GM21390 (cell line): ENCODE measurements at regions not wholly inside any gene's neighbourhood (a gene's known extent, or its start where the extent isn't known, plus 50 kb on each side); places are given as distances from the start of the nearest gene placed in this dataset.
A peak's percentile ranks its signal among the peaks of the same experiment; 100 is the strongest.
"Not testable (repeated sequence)": the region's sequence is repeated elsewhere in the genome, so short reads cannot be mapped to it uniquely, and the experiment has no call there.

ENCODE experiments used
- ATAC-seq: cut with Tn5 transposase; IDR thresholded peaks from one replicate; pipeline ENCODE4 v1.9.1; 2021; ENCODE audit not compliant: unreplicated experiment

DNA sequence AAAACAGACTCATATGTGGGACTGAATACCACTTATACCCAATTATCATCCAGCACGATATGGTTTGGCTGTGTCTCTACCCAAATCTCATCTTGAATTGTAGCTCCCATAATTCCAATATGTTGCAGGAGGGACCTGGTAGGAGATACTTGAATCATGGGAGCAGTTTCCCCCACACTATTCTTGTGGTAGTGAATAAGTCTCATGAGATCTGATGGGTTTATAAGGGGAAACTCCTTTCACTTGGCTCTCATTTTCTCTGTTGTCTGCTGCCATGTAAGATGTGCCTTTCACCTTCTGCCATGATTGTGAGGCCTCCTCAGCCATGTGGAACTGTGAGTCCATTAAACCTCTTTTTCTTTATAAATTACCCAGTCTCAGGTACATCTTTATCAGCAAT, 91.9 kb upstream of the FNDC3A start:
- ATAC-seq: not testable (repeated sequence)

DNA sequence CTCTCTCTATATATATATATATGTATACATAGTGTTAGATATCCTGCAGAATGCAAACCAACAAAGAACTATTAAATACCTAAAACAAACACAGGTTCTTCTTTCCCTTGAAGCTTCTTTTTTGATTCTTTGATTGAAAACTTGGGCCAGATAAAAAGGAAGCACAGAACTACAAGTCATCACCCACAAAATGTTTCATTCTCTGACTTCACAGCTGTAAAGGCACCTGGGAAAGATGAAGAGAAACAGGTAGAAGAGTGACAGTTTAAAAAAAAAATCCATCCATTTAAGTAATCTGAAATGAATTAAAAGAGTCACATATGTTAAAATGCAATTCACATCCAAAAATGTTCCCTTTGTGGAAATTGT, 90.7 kb upstream of the FNDC3A start:
- no peak for ATAC-seq

DNA sequence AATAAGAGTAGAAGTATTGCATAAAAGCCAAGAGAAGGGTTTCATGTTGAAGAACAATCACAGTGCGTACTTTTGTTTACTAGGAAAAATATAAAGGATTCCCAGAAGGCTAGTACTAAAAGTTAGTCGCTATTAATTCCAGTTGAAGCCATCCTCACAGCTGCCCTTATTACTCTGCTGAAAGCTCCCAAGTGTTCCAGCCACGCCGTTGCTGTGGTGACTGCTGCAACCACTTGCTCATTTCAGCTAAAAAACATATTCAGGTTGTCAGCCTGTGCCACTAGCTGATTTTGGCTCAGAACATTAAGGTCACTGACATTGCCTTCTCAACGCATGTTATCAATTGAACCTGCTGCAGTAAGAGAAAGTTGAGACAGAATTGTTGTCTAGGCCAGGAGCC, 87.1 kb upstream of the FNDC3A start:
- no peak for ATAC-seq

DNA sequence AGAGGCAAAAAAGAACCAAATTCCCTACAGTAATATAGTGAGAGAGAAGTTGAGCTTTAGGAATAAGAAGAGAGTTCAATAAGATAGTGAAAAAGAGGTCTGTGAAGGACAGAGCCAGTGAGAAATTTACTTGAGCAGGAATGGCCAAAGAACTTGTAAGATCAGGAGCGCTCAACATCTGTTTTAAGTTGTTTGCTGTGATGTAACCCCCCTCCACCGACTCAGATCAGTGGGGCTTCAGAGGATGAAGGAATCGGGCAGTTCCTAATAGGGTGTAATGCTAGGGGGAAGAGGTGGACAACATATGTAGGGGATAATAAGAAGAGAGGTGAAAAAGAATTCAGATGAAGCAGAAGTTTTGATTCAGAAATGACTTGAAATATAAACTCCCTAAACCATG, 85.3 kb upstream of the FNDC3A start:
- no peak for ATAC-seq

DNA sequence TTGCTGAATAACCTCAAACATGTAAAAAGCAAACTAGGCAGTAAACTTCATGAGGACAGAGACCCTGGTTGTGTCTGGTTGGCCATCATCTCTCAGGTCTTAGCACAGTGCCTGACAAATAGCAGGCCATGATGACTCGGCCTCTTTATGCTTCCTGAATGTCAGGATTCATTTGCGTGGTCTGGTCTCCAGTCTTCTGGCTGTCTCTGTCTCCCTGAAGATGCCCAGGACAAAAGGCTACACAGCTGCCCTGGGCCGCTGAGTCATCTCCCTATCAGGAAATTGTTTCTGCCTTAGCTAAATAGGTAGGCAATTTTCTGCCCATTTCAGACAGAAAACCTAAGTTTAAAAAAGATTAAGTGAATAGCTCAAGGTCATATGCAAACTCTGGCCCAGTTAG, 84.1 kb upstream of the FNDC3A start:
- ATAC-seq: no peak

DNA sequence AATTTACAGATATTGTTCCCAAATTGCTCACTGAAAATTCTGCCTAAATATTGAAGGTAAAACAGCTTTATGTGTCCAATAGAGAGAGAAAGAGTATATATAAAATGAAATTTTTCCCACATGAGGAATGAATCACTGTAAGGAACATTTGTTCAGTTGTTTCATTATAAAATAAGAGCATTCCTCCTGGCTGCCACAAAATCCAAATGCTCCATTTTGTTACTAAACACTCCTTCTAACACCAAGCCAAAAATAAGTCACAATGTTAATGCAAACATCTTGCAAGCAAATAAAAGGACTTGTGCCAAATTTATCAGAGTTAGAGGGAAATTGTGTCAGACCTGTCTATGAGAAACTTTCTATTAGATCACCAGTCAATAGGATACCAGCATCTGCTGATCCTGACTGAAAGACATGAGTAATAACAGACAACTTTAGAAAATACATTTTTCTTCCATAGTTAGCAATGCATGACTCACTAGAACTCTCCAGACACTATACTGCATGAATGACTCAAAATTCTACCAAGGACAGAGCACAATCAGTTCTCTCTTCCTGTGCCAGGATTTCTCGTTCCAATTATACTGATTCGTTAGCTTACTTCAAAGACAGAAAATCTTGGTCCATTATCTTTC, 83.5 kb upstream of the FNDC3A start:
- peak; percentile 94 for ATAC-seq

DNA sequence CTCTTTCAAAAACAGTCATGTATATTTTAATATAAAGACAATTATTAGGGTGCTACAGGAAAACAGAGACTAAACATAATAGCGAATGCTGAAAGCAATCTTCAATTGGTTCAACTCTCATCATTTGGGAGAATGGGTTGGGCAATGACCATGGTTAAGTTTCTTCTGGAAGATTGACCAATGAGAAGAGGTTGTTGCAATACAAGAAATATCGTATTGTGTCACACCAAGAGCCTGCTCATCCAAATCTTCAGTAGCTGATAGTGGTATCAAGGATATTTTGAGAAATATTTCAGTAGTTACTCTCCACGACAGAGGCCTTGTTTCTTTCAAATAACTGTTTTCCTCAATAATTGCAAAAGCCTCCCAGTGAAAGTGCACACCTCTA, 83.0 kb upstream of the FNDC3A start:
- no peak for ATAC-seq

DNA sequence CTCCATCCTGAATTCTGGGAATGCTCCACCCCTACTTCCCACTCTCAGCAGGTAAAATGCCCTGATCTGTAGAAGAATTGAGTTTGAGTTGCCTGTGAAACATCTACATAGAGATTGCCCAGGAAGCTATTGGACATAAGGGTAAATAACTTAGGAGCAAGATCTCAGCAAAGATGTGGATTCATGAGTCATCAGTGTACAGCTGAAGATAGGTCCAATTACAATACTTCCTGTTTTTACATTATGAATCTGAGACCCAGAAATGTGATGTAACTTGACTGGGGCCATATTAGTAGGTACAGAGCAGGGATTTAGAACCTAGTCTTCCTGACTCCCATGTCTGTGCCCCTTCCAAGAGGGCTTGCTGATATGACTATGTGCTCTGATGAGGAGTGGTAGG, 79.4 kb upstream of the FNDC3A start:
- no peak for ATAC-seq

DNA sequence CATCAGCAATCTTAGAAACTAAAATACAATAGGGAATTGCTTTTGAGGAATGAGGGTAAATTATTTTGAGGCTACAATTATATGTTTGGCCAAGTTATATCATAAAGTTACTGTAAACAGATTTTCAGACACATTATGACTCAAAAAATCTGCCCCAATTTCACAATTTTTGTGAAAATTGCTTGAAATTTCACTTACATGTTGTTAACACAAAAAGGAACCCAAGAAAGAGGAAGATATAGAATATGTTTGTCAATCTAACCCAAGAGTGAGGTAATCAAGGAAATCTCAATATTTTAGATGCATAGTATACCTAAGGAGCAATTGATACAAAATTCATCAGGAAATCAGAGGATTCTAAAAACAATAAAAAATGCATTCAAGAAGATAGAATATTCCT, 73.9 kb upstream of the FNDC3A start:
- no peak for ATAC-seq

DNA sequence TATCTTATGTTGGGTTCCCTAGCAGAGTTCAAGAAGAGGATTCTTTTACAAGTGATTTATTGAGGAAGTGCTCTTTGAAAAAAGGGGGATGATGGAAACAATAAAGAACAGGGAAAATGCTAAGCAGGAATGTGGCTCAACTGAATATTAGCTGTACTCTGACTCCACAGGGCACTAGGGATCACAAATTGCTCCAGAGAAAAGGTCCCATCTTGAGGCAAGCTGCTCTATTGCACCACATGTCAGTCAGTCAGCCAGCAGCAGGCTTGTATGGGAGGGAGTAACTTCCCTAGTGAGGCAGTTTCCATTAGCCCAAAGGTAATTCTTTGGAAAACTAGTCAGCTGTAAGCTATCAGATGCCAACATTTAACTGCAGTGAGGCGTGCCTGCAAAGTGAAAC, 73.3 kb upstream of the FNDC3A start:
- ATAC-seq: no peak

DNA sequence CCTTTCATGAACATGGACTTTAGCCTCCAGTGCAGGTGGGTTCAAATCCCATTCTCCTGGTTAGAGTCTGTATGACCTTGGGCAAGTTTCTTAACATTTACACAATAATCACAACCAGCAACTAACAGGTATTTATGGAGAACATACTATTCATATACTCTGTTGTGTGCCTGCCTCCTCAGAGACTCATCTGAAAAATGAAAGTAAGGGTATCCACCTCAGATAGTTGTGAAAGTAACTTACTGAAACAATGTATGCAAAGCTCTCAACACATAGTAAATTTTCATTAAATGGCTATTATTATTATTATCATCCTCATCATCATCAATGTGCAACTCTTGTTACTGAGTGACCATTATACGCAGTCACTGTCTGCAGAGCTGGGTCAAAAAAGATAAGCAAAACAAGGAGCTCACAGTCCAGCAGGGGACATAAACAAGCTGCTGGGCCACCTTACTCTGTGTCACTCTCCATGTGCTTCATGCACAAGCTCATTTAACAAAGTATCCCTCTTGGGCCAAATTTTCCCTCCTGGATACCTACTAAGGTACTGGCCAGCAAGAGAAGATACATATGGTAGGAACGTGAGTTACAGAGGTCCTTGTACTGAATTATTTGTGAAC, 70.9 kb upstream of the FNDC3A start:
- ATAC-seq: no peak

DNA sequence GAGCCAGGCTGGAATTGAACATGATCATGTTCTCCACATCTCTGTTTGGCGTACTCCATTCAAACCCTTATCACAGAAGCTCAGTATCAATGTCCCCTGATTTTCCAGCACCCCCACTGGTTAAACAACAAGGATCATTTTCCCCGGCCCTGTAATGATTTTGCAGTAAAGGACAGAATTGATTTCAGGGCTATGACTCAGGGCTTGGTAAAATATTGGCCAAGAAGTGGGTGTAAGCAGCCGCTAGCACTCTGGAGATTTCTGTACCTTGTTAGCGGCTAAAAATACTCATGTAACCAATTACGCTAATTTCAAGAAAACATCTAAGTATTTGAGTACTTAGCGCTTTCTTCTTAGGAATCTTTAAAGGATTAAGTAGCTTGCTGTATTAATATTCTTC, 69.5 kb upstream of the FNDC3A start:
- ATAC-seq: no peak

DNA sequence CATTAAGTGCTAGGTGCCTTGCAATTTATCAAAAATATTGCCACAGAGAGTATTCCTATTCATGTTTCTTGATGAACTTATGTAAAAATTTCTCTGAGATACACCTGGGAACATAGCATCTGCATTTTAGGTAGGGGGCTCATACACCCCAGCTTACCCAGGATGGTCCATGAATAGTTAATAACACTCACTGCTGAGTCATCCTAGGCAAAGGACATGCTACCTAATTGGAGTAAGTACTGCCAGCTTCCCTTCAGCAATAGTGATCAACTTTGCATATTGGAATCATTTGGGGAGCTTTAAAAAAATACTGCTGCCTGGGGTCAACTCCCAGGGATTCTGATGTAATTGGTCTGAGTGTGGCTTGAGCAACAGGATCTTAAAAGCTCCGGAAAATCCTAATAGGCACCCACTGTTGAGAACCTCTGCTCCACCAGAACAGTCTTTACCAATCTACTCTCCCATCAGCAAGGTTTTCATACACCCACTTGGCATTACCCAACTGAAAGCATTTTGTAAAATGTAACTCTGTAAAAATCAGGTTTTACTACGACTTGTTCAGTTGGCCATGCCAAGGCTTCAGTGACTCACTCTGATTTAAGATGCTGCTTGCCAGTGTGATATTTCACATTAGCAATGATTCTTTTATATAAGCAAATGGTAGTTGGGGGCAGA, 67.2 kb upstream of the FNDC3A start:
- no peak for ATAC-seq

DNA sequence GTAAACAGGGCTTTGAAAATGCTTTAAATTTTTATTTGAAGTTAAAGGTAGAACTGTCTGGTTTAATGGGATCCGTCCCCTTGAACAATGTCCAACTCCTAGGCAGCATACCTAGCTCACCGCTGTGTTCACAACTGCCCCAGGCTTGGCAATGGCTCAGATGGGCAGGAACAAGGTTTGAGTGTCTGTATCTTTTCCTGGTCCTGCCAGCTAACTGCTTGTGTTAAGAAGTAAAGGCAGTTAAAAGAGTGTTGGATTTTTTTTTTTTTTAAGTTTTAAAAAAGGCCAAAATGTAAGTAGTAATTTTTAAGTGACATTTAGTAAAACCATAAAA, 66.7 kb upstream of the FNDC3A start:
- ATAC-seq: no peak

DNA sequence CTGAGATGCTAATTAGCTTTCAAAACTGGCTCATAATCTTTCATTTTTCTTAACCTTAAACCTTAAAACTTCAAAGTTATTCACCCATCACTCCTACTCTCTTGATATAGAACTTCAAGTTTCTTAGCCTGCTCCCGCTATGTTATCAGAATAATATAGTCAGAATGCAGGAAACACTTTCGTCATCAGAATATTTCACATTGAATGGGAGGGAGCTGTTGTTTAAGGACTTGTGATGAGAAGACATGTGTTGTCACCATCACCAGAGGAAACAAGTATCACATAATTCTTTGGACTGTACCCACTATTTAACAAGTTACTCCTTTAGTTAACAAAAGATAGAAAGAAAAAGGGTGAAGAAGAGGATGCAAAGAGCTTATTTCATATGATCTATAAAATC, 65.0 kb upstream of the FNDC3A start:
- ATAC-seq: no peak

DNA sequence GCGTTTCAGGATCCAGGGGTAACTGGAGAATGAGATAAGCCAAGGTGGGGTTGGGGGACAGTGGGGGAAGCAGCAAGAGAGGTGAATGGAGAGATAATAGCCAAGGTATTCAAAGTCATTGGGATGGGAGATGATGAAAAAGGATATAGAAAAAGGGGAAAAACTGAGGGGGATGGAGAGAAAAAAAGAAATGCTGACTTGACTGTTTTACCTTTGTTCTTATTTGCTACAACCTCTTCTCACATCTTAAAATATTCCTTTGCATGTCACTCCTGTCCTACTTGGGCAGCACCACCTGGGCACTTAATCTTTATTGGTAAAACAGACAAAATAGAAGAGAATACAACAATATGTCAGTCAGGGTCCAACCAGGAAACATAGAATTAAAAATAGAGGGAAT, 56.0 kb upstream of the FNDC3A start:
- no peak for ATAC-seq

DNA sequence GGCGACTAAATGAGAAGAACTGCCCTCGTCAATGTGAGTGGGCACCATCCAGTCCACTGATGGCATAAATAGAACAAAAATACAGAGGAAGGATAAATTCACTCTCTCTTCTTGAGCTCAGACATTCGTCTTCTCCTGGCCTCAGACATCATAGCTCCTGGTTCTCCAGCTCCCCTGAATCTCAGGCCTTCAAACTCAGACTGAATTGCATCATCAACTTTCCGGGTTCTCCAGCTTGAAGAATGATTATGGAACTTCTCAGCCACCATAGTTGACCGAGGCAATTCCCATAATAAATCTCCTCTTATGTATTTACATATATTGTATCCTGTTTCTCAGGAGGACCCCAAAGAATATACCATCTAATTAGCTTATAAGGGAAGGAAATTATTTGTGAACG, 55.0 kb upstream of the FNDC3A start:
- ATAC-seq: no peak

DNA sequence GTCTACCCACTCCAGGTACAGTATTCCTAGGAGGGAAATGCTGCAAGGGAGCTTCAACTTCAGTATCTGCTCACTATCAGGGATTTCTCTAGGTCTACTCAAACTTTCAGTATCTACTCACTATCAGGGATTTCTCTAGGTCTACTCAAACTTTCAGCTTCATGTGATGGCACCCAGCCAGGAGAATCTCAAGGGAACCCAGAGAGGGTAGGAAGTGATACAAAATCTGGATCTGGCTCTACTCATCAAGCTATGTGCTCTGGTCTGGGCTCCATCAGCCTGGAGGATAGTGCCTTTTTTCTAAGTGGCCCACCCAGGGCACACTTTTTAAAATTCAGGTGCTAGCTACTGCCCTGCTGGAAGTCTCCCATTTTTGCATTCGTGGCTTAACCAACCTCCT, 52.3 kb upstream of the FNDC3A start:
- no peak for ATAC-seq

DNA sequence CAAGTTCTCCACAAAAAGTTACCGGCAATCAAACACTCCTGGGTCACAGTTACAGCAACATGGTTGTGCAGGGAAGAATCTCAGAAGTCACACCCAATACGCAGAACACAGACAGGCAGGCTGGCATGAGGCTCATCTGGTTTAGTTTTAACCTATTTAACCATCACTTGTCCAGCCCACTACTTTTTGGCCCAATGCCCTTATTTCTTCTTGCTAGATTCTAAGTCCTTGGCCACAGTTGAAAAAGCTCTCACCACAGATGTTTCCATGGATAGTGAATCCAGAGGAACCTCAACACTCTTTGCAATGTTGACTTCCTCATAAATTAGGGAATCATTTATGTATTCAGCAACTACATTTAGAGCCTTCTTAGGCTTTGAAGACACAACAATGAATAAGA, 50.7 kb upstream of the FNDC3A start:
- ATAC-seq: no peak
